Left ventricle myocardium inferior (tissue), 1 donor: ENCODE measurements at regions not wholly inside any gene's neighbourhood (a gene's known extent, or its start where the extent isn't known, plus 50 kb on each side); places are given as distances from the start of the nearest gene placed in this dataset.

Source experiments
- DNase-seq: peaks from one replicate; pipeline ENCODE4 v3.0.0-alpha.2; 2020
- H3K27ac ChIP-seq: fragments of 200-600 bp; replicated peaks from 2 replicates; pipeline ENCODE4 v1.8.0; 2021
- H3K27me3 ChIP-seq: fragments of 200-600 bp; 2 replicates; pipeline ENCODE4 v1.8.0; 2021; ENCODE audit warnings: low read depth
- H3K36me3 ChIP-seq: fragments of 200-600 bp; 2 replicates; pipeline ENCODE4 v1.8.0; 2021
- H3K4me1 ChIP-seq: fragments of 200-600 bp; 2 replicates; pipeline ENCODE4 v1.8.0; 2021
- H3K4me3 ChIP-seq: fragments of 200-600 bp; 2 replicates; pipeline ENCODE4 v1.8.0; 2021; ENCODE audit warnings: mild to moderate bottlenecking, moderate library complexity
- H3K9me3 ChIP-seq: fragments of 200-600 bp; replicated peaks from 2 replicates; pipeline ENCODE4 v1.8.0; 2021
- intact Hi-C: fragments of 100-400 bp; cut with micrococcal nuclease; formaldehyde crosslinking; loops from one replicate; pipeline ENCODE4 v1.11.0; 2022
- TF ChIP-seq, protein P1 (sequence below): fragments of 200-600 bp; IDR thresholded peaks from 2 replicates; pipeline ENCODE4 v1.8.0; 2021; ENCODE audit warnings: antibody characterized with exemption, mild to moderate bottlenecking, borderline replicate concordance
- donor health status: DM: no; HTN: yes; CAD: no; lungs with severe emphysema.

DNA sequence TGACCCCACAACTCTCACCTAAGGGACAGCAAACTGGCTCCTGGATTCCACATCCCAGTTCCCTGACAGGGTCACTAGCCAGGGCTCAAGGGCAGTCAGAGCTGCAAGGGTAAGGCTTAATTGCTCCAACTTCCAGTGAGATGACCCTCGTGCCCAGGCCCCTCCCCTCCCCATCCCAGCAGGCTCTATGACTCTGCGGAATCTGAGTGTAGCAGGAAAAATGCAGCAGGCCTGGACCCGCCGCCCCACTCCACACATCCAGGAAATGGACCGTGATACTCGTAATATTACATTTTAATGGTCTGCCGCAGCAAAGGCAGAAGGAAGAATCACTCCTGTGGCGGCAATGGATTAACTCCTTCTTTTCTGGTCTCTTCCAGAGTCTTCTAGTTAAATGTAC is 91.7 kb upstream of the CHST15 start:
- Histone ChIP-seq H3K36me3 (no peaks in the 10 kb centered on the region), H3K27me3 (no peaks in the 10 kb centered on the region), H3K27ac (no peak overlapping the region), H3K9me3 (peaks cover 11% of the 10 kb centered on the region), H3K4me3 (no peak overlapping the region), H3K4me1 (peaks cover 5% of the 10 kb centered on the region)
- TF ChIP-seq, protein P1, sequence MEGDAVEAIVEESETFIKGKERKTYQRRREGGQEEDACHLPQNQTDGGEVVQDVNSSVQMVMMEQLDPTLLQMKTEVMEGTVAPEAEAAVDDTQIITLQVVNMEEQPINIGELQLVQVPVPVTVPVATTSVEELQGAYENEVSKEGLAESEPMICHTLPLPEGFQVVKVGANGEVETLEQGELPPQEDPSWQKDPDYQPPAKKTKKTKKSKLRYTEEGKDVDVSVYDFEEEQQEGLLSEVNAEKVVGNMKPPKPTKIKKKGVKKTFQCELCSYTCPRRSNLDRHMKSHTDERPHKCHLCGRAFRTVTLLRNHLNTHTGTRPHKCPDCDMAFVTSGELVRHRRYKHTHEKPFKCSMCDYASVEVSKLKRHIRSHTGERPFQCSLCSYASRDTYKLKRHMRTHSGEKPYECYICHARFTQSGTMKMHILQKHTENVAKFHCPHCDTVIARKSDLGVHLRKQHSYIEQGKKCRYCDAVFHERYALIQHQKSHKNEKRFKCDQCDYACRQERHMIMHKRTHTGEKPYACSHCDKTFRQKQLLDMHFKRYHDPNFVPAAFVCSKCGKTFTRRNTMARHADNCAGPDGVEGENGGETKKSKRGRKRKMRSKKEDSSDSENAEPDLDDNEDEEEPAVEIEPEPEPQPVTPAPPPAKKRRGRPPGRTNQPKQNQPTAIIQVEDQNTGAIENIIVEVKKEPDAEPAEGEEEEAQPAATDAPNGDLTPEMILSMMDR, result no peak
- intact Hi-C loops, result no loop called here
- no peak for DNase-seq

DNA sequence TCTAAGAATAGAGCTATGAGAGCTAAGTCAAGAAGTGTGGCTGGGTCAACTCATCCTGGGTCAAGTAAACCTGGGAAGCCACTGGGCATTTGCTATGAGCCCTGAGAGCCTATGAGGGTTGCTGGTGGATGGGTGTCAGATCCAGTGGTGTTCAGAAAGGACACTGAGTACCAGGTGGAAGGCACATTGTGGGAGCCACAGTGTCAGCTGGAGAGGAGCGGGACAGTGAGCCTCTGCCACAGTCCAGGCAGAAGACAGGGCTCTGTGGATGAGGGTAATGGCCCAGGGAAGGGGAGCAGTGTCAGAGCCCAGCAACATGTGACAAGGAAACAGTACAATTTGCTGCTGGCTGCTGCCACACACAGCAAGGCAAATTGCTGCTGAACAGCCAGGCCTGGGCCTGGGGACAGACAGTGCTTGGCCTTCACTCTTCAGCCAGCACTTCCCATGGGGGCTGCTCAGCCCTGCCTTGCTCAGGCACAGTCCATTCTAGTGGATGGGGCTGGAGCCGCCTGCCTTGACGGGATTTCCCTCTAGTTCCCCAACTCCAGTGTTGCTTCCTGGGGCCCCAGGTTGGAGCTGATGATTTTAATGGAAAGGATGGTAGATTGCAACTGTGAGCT is 90.9 kb upstream of the CHST15 start:
- intact Hi-C loops, result no loop called here

DNA sequence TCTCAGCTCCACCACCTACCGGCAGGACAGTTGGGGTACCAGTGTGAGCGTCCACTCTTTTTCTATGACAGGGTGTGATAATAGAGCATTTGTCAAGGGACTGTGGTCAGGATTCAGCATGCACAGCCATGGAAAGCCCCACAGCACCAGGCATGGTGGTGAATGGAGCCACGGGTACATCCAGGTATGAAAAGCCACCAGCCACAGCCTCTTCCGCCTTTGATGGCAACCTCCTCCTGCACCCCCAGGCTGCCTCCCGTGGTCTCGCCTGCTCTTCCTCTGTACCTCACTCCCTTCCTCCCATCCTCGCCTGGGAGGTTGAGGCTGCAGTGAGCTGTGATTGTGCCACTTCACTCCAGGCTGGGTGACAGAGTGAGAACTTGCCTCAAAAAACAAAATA is 90.2 kb upstream of the CHST15 start:
- H3K27me3 ChIP-seq, result no peaks in the 10 kb centered on the region
- H3K36me3 ChIP-seq, result no peaks in the 10 kb centered on the region
- intact Hi-C loops, result no loop called here
- no peak overlapping the region for H3K4me3 ChIP-seq
- H3K27ac ChIP-seq, result no peak overlapping the region
- peaks cover 5% of the 10 kb centered on the region for H3K4me1 ChIP-seq
- DNase-seq, result no peak
- TF ChIP-seq, protein P1, result no peak
- peaks cover 1% of the 10 kb centered on the region for H3K9me3 ChIP-seq

More for the DNA sequence above, 90.9 kb upstream of the CHST15 start:
- Histone ChIP-seq H3K4me1 (peaks cover 5% of the 10 kb centered on the region), H3K9me3 (peaks cover 8% of the 10 kb centered on the region), H3K27ac (peak overlapping the region; percentile 27), H3K4me3 (no peak overlapping the region), H3K36me3 (no peaks in the 10 kb centered on the region), H3K27me3 (no peaks in the 10 kb centered on the region)
- DNase-seq, result no peak
- TF ChIP-seq, protein P1, result no peak

DNA sequence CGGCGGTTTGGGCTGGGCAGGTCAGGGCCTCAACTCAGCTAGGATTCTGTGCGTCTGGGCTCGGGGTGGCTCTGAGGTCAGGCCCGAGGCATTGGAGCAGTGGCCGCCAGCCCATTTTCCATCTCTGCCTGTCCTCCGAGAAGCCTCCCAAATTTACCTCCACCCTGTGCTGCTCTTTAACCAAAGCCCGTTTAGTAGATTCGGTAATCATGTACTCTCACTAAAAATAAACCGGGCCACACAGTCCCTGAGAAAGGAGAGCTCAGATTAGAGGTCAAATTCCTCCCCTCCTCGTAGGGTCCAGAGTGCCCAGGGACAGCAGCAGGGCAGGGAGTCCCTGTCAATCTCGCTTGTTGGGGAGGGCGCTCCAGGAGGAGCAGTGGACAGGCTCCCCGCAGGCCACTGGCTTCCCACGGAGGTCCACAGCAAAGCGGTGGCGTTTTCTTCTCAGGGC is 88.7 kb upstream of the CHST15 start:
- TF ChIP-seq, protein P1, result no peak
- Histone ChIP-seq H3K4me1 (peaks cover 5% of the 10 kb centered on the region), H3K27me3 (no peaks in the 10 kb centered on the region), H3K9me3 (no peaks in the 10 kb centered on the region), H3K4me3 (no peak overlapping the region), H3K27ac (peak overlapping the region; percentile 73), H3K36me3 (no peaks in the 10 kb centered on the region)
- intact Hi-C loops, result no loop called here
- DNase-seq, result peak; percentile 38

DNA sequence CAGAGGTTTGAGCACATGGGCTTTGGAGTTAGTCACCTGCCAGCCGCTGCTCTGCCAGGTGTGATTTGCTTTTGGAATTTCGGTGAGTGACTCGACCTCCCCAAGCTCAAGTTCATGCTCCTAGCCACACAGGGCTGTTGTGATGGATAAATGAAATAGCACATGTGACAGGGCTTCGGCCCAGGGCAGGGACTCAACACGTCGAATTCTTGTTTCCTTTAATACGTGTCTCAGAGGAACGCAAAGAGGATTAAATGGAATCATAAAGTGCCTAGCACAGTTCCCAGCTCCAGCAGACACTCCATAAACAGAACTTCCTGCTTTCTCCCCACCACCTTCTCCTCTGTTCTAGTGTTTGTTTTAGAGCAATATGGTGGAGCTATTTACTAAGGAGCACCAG is 88.3 kb upstream of the CHST15 start:
- Histone ChIP-seq H3K27ac (peak overlapping the region; percentile 73), H3K36me3 (no peaks in the 10 kb centered on the region), H3K27me3 (no peaks in the 10 kb centered on the region), H3K9me3 (no peaks in the 10 kb centered on the region), H3K4me1 (peaks cover 5% of the 10 kb centered on the region), H3K4me3 (no peak overlapping the region)
- intact Hi-C loops, result no loop called here
- TF ChIP-seq, protein P1, result no peak
- DNase-seq, result no peak
